ENCODE measurements at regions not wholly inside any gene's neighbourhood (a gene's known extent, or its start where the extent isn't known, plus 50 kb on each side); places are given as distances from the start of the nearest gene placed in this dataset.

DNA sequence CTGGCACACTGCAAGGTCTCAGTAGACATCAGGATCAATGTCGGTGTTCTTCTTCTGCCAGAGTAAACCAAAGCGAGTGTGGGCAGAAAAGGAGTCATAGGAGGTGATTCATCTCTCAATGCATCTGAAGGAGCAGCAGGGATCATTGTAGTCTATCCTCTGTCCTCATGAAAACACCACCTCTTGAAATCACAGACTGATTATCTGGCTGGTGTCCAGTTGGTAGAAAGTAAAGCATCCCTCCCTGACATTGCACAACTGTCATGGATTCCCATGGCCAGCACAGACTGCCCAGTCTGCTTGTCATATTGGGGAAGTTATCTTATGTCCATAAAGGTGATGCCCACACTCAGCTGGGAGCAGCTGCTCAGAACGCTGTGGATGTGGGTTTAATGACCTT lies 74.1 kb downstream of the ABCC12 start:
- ChIA-PET POLR2A (no interaction called here), CTCF (ENCODE audit: low intra/inter-chr PET ratio) (no interaction called here)
- Histone ChIP-seq H2AFZ (ENCODE audit: low read depth, low read length) (no peak overlapping the region), H3K9me3 (replicated peaks; ENCODE audit: control insufficient read depth, insufficient read depth, low read depth, low read length) (no peaks in the 10 kb centered on the region), H3K36me3 (ENCODE audit: control insufficient read depth, insufficient read depth, low read length) (no peaks in the 10 kb centered on the region), H3K27me3 (ENCODE audit: control insufficient read depth in 2 of 2, insufficient read depth in 2 of 2, low read length in 2 of 2) (peaks cover 13 to 18% of the 10 kb centered on the region in 2 experiments), H3K9me1 (ENCODE audit: control insufficient read depth, insufficient read depth, low read length) (no peaks in the 10 kb centered on the region), H3K79me2 (ENCODE audit: control insufficient read depth, insufficient read depth, low read length) (no peaks in the 10 kb centered on the region), H3K27ac (ENCODE audit: extremely low read depth, low read depth, low read length) (no peak overlapping the region), H3K4me3 (no peak overlapping the region), H3K4me1 (replicated peaks in 1 of 2; ENCODE audit: control insufficient read depth in 2 of 2, insufficient read depth in 2 of 2, low read length in 2 of 2) (no peaks in the 10 kb centered on the region), H4K20me1 (replicated peaks; ENCODE audit: control insufficient read depth, insufficient read depth, low read length) (0 out of 2 replicates have a peak, but pooled peaks cover 3% of the 10 kb centered on the region), H3K4me2 (ENCODE audit: insufficient read depth, low read length) (no peak overlapping the region), H3K9ac (ENCODE audit: insufficient read depth in 1 of 2, low read depth in 2 of 2, low read length in 2 of 2) (no peak overlapping the region)
- TF ChIP-seq ATF7 (IDR thresholded peaks at IDR 0.05) (no peak), PTTG1 (tag; IDR thresholded peaks at IDR 0.05; ENCODE audit: low read depth) (no peak), GATA2 (CRISPR knock-in tag; IDR thresholded peaks at IDR 0.05) (no peak), MAFG (tag; conservative IDR thresholded peaks at IDR 0.05) (no peak)
- no TSS peak for BruUV-seq (replicated peaks)
- FAIRE-seq (no peak), ATAC-seq (no peak), DNase-seq (ENCODE audit: extremely low read depth in 1 of 4, low spot score in 3 of 4) (no peak)
- intact Hi-C loops (cut with micrococcal nuclease): no loop called here
- 0% methylated on average over 3 of the region's 3 CpGs for WGBS (ENCODE audit: insufficient coverage, low coverage, missing lambda C conversion rate)
- in situ Hi-C loops (cut with MboI): no loop called here

DNA sequence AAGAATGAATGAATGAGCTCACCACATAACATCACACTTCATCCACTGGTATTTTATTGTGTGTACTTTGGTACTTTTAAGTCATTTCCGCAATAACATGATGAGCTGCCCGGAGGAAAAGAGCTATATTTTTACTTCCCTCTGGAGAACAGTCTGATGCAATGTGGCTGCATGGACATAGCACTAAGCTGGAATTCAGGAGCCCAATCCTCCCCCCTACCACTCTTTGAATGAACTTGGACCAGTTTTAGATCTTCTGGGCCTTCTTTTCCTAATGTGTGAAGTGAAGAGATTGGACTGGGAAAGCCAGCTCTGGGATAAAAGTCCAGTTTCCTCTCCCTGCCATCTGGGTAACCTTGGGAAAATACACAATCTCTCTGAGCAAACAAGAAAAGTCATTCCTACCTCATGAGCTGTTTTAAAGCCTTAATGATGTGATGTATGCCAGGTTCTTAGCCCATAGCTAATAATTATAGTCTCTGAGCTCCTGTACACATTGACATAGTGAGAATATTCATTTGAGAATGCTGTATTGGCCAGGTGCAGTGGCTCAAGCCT lies 79.3 kb downstream of the ABCC12 start:
- ATAC-seq (no peak), FAIRE-seq (no peak), DNase-seq (ENCODE audit: extremely low read depth in 1 of 4, low spot score in 3 of 4) (no peak)
- H3K4me3 ChIP-seq: no peak overlapping the region
- H3K79me2 ChIP-seq (ENCODE audit: control insufficient read depth, insufficient read depth, low read length): no peaks in the 10 kb centered on the region
- H3K9me1 ChIP-seq (ENCODE audit: control insufficient read depth, insufficient read depth, low read length): no peaks in the 10 kb centered on the region
- ChIA-PET POLR2A (no interaction called here), CTCF (ENCODE audit: low intra/inter-chr PET ratio) (no interaction called here)
- no peaks in the 10 kb centered on the region for H4K20me1 ChIP-seq (replicated peaks; ENCODE audit: control insufficient read depth, insufficient read depth, low read length)
- no TSS peak for BruUV-seq (replicated peaks)
- no peak overlapping the region for H3K9ac ChIP-seq (ENCODE audit: insufficient read depth in 1 of 2, low read depth in 2 of 2, low read length in 2 of 2)
- H3K27me3 ChIP-seq (ENCODE audit: control insufficient read depth in 2 of 2, insufficient read depth in 2 of 2, low read length in 2 of 2): peaks cover 0 to 3% of the 10 kb centered on the region in 2 experiments; a peak in 4 of 5 replicates
- no peaks in the 10 kb centered on the region for H3K36me3 ChIP-seq (ENCODE audit: control insufficient read depth, insufficient read depth, low read length)
- no peak overlapping the region for H2AFZ ChIP-seq (ENCODE audit: low read depth, low read length)
- H3K27ac ChIP-seq (ENCODE audit: extremely low read depth, low read depth, low read length): no peak overlapping the region
- WGBS (ENCODE audit: insufficient coverage, low coverage, missing lambda C conversion rate): 0% methylated on average over 2 of the region's 2 CpGs
- no peak overlapping the region for H3K4me2 ChIP-seq (ENCODE audit: insufficient read depth, low read length)
- no peaks in the 10 kb centered on the region for H3K4me1 ChIP-seq (replicated peaks in 1 of 2; ENCODE audit: control insufficient read depth in 2 of 2, insufficient read depth in 2 of 2, low read length in 2 of 2)
- no peaks in the 10 kb centered on the region for H3K9me3 ChIP-seq (replicated peaks; ENCODE audit: control insufficient read depth, insufficient read depth, low read depth, low read length)
- intact Hi-C loops (cut with micrococcal nuclease): no loop called here
- in situ Hi-C loops (cut with MboI): no loop called here
- TF ChIP-seq HNRNPH1 (optimal IDR thresholded peaks at IDR 0.05; ENCODE audit: low read depth, low read length): no peak
- TF ChIP-seq SOX6 (IDR thresholded peaks at IDR 0.05): no peak
- TF ChIP-seq NR3C1 (CRISPR knock-in tag; IDR thresholded peaks at IDR 0.05): no peak
- TF ChIP-seq, protein P1, sequence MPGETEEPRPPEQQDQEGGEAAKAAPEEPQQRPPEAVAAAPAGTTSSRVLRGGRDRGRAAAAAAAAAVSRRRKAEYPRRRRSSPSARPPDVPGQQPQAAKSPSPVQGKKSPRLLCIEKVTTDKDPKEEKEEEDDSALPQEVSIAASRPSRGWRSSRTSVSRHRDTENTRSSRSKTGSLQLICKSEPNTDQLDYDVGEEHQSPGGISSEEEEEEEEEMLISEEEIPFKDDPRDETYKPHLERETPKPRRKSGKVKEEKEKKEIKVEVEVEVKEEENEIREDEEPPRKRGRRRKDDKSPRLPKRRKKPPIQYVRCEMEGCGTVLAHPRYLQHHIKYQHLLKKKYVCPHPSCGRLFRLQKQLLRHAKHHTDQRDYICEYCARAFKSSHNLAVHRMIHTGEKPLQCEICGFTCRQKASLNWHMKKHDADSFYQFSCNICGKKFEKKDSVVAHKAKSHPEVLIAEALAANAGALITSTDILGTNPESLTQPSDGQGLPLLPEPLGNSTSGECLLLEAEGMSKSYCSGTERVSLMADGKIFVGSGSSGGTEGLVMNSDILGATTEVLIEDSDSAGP (CRISPR knock-in tag; IDR thresholded peaks at IDR 0.05): no peak
- no peak for TF ChIP-seq ZNF766 (CRISPR knock-in tag; conservative IDR thresholded peaks at IDR 0.05)
- no peak for TF ChIP-seq E2F3 (CRISPR knock-in tag; IDR thresholded peaks at IDR 0.05)
- TF ChIP-seq SIX5 (IDR thresholded peaks at IDR 0.05; ENCODE audit: borderline replicate concordance in 1 of 2, insufficient read depth in 1 of 2, low read depth in 1 of 2, low read length in 2 of 2): no peak
- TF ChIP-seq, protein P2, sequence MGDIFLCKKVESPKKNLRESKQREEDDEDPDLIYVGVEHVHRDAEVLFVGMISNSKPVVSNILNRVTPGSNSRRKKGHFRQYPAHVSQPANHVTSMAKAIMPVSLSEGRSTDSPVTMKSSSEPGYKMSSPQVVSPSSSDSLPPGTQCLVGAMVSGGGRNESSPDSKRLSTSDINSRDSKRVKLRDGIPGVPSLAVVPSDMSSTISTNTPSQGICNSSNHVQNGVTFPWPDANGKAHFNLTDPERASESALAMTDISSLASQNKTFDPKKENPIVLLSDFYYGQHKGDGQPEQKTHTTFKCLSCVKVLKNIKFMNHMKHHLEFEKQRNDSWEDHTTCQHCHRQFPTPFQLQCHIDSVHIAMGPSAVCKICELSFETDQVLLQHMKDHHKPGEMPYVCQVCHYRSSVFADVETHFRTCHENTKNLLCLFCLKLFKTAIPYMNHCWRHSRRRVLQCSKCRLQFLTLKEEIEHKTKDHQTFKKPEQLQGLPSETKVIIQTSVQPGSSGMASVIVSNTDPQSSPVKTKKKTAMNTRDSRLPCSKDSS (IDR thresholded peaks at IDR 0.05; ENCODE audit: low read depth, partially characterized antibody): no peak
- TF ChIP-seq JUN (IDR thresholded peaks at IDR 0.05; ENCODE audit: borderline replicate concordance, low read depth, low read length): no peak
- no peak for TF ChIP-seq JUN (CRISPR knock-in tag; IDR thresholded peaks at IDR 0.05; ENCODE audit: borderline replicate concordance)
- no peak for TF ChIP-seq PTRF (tag; IDR thresholded peaks at IDR 0.05)
